ENCODE measurements at regions not wholly inside any gene's neighbourhood (a gene's known extent, or its start where the extent isn't known, plus 50 kb on each side); places are given as distances from the start of the nearest gene placed in this dataset.

DNA sequence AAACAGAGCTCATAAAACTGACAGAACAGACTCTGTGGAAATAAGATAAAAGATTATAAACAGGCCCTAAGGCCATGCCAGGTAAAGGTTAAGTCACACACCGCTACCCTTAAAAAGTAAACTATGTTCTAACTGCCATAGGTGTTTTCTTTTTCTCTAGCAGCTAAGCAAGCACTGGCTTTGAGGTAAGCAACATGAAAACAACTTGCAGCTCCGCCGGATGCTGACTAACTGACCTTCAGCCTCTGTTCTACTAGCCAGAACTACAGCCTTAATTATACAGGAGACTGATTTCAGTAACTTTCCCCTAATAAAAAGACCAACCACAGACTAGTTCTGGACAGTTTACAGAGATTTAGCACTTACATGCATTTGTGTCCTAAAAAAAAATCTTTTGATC is 708.3 kb downstream of the CCSER2 start:
- no peak for TF ChIP-seq CTCF (IDR thresholded peaks at IDR 0.05; ENCODE audit: low read length, missing control alignments)
- DNase-seq (ENCODE audit: low read depth), result no peak
- H3K4me3 ChIP-seq (replicated peaks; ENCODE audit: low read depth, low read length), result no peak overlapping the region

GRCh38 chr10:85039311-85039710 is 710.9 kb downstream of the CCSER2 start:
- H3K4me3 ChIP-seq (replicated peaks; ENCODE audit: low read depth, low read length), result no peak overlapping the region
- no peak for TF ChIP-seq CTCF (IDR thresholded peaks at IDR 0.05; ENCODE audit: low read length, missing control alignments)
- DNase-seq (ENCODE audit: low read depth), result no peak

- TF ChIP-seq CTCF (IDR thresholded peaks at IDR 0.05; ENCODE audit: low read length, missing control alignments), result no peak
- no peak overlapping the region for H3K4me3 ChIP-seq (replicated peaks; ENCODE audit: low read depth, low read length)
- no peak for DNase-seq (ENCODE audit: low read depth)
Measured at GRCh38 chr10:85043207-85043606, 714.8 kb downstream of the CCSER2 start.

GRCh38 chr10:85045046-85045445 is 716.7 kb downstream of the CCSER2 start:
- DNase-seq (ENCODE audit: low read depth), result no peak
- H3K4me3 ChIP-seq (replicated peaks; ENCODE audit: low read depth, low read length), result no peak overlapping the region
- TF ChIP-seq CTCF (IDR thresholded peaks at IDR 0.05; ENCODE audit: low read length, missing control alignments), result no peak

DNA sequence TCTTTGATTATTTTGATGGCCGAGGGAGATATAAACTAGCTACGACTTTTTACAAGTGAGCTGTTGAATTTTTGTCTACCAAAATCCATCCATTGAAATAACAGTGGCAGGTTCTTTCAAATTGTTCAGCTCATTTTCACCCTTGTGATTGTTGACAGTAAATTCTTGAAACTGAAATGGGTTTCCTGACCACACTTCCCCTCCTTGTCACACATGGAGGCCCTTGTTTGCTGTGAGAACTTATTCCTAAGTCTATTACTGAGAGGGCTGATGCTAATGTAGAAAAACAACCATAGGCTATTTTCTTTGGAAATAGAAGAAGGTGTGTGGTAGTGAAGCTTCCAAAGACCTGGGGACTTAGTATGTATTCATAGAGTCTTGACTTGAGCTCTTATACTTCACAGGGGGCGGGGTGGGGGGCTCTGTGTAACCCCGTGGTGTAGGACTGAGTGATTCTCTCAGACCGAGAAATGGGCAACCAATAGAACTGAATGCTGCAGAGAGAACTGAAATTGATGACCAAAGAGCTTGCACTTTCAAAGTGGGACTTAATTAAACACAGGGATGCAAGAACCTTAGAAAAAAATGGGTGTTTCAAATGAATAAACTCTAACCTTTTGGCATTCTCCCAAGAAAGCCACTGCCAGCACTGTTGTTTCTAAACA is 718.9 kb downstream of the CCSER2 start:
- H3K4me3 ChIP-seq (replicated peaks; ENCODE audit: low read depth, low read length), result no peak overlapping the region
- DNase-seq (ENCODE audit: low read depth), result no peak
- TF ChIP-seq CTCF (IDR thresholded peaks at IDR 0.05; ENCODE audit: low read length, missing control alignments), result no peak

DNA sequence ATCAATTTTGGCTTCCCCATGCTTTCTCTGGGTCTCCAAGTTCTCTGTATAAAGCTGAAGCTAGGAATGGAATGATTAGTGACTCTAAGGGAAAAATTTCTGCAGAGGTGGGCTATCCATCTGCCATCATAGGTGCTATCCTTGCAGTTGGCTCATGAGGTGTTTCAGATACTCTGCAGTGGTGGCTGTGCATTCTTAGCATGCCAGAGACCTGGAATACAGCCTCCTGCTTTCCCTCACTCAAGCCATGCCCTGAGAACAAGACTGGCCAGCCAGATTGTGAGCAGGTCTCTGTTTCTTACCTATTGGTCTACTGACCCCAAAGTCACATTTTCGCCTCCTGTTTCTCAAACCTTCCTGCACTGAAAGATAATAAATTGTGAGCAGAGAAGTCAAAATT is 719.6 kb downstream of the CCSER2 start:
- DNase-seq (ENCODE audit: low read depth), result no peak
- TF ChIP-seq CTCF (IDR thresholded peaks at IDR 0.05; ENCODE audit: low read length, missing control alignments), result no peak
- H3K4me3 ChIP-seq (replicated peaks; ENCODE audit: low read depth, low read length), result no peak overlapping the region

GRCh38 chr10:85048644-85049043 is 720.3 kb downstream of the CCSER2 start:
- no peak overlapping the region for H3K4me3 ChIP-seq (replicated peaks; ENCODE audit: low read depth, low read length)
- DNase-seq (ENCODE audit: low read depth), result no peak
- no peak for TF ChIP-seq CTCF (IDR thresholded peaks at IDR 0.05; ENCODE audit: low read length, missing control alignments)

Data from fibroblast of pulmonary artery (primary cell).